GM12874 (cell line): ENCODE measurements at regions not wholly inside any gene's neighbourhood (a gene's known extent, or its start where the extent isn't known, plus 50 kb on each side); places are given as distances from the start of the nearest gene placed in this dataset.

ENCODE experiments used
- TF ChIP-seq, protein P1 (sequence below): IDR thresholded peaks from 2 replicates; pipeline ENCODE4 v1.5.1; 2011; ENCODE audit warnings: low read depth, mild to moderate bottlenecking, control low read depth, low read length, moderate library complexity; ENCODE audit not compliant: insufficient read depth

- TF ChIP-seq, protein P1, sequence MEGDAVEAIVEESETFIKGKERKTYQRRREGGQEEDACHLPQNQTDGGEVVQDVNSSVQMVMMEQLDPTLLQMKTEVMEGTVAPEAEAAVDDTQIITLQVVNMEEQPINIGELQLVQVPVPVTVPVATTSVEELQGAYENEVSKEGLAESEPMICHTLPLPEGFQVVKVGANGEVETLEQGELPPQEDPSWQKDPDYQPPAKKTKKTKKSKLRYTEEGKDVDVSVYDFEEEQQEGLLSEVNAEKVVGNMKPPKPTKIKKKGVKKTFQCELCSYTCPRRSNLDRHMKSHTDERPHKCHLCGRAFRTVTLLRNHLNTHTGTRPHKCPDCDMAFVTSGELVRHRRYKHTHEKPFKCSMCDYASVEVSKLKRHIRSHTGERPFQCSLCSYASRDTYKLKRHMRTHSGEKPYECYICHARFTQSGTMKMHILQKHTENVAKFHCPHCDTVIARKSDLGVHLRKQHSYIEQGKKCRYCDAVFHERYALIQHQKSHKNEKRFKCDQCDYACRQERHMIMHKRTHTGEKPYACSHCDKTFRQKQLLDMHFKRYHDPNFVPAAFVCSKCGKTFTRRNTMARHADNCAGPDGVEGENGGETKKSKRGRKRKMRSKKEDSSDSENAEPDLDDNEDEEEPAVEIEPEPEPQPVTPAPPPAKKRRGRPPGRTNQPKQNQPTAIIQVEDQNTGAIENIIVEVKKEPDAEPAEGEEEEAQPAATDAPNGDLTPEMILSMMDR, result no peak
Observed at GRCh38 chr6:81456416-81456815, 296.1 kb downstream of the TENT5A start.

DNA sequence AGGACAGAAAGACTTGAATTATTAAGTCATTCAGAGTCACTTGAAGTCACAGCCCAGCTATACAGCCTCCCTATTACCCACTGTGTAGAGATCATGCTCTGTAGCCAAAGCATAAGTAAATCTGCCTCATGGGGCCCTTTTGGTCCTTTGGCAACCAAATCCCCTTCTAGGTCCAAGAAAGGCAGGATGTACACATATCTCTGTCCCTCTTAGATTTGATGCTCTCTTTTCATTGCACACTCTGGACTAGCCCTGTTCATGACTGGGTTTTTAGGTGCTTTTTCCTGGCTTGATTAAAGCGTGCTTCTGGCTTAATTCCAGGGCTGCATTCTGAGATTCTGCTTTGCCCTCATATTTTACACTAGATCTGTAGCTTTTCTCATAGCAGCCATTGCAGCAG is 296.8 kb downstream of the TENT5A start:
- TF ChIP-seq, protein P1, result no peak

- TF ChIP-seq, protein P1, result no peak
Observed at GRCh38 chr6:81451787-81452186, 300.7 kb downstream of the TENT5A start.

DNA sequence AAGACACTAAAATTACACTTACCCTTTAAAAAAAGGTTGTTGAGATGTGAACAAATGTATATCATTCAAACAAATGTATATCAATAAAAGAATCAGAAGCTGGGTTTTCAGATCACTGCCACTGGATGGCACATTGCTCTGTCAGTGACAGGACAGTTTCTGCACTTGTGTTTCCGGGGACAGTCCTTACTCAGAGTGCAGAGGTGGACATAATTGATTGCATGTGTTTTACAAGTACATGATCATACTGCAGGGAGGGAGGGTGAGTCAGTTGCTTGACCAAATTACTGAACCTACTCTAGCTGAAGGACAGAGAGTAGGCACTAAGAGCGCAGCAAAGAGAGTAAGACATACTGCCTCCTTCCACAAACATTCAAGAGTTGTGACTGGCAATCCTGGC is 302.3 kb downstream of the TENT5A start:
- TF ChIP-seq, protein P1, result no peak

- TF ChIP-seq, protein P1, result no peak
Observed at GRCh38 chr6:81446509-81446908, 306.0 kb downstream of the TENT5A start.

DNA sequence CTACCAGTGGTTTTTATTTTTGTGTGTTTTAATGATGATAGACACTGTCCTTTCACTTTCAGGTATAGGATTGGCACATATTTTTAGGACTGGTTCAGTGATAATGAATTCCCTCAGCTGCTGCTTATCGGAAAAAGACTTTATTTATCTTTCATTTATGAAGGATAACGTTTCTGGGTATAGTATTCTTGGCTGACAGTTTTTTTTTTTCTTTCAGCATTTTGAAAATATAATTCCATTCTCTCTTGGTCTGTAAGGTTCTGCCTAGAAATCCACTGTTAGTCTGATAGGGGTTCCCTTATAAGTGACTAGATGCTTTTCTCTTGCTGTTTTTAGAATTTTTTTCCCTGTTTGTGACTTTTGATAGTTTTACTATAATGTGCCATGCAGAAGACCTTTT is 313.1 kb downstream of the TENT5A start:
- TF ChIP-seq, protein P1, result no peak

DNA sequence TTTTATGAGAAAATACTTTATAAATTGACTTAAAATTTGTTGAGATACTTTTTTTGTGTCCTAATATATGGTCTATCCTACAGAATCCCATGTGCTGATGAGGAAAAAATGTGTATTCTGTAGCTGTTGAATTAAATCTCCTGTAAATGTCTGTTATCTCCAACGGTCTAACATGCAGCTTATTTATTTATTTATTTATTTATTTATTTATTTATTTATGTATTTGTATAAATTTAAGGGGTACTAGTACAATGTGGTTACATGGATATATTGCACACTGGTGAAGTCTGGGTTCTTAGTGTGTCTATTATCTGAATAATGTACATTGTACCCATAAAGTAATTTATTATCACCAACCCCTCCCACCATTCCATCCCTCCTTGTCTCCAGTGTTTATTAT is 315.5 kb downstream of the TENT5A start:
- TF ChIP-seq, protein P1, result no peak

DNA sequence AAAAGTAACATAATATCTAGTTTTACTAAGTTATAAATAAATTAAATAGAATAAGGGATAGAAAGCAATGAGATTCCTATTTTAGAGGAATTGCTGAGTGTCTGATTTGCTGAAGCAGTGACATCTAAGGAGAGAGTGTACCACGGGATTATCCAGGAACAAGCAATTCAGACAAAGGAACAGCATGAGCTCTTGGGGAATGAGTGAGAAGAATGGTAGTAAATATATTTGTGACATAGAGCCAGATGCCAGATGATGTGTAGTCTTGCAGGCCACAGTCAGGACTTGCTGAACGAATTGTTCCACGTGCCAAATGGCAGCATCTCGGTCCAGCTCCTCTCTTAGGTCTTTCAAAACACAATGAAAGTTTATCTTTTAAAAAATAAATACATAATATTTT is 339.2 kb downstream of the TENT5A start:
- TF ChIP-seq, protein P1, result no peak
